ENCODE measurements at regions not wholly inside any gene's neighbourhood (a gene's known extent, or its start where the extent isn't known, plus 50 kb on each side); places are given as distances from the start of the nearest gene placed in this dataset.

GRCh38 chr12:16719713-16720416 is 113.9 kb upstream of the LMO3 start:
- no peak overlapping the region for H3K4me3 ChIP-seq
- intact Hi-C loops (cut with micrococcal nuclease) = no loop called here
- 0% methylated on average over 2 of the region's 2 CpGs for WGBS (ENCODE audit: insufficient coverage, low coverage, missing lambda C conversion rate)
- no TSS peak for BruUV-seq (replicated peaks)
- H3K36me3 ChIP-seq (ENCODE audit: control insufficient read depth, insufficient read depth, low read length) = no peaks in the 10 kb centered on the region
- H3K9ac ChIP-seq (ENCODE audit: insufficient read depth in 1 of 2, low read depth in 2 of 2, low read length in 2 of 2) = no peak overlapping the region
- no peaks in the 10 kb centered on the region for H3K4me1 ChIP-seq (replicated peaks in 1 of 2; ENCODE audit: control insufficient read depth in 2 of 2, insufficient read depth in 2 of 2, low read length in 2 of 2)
- no peak overlapping the region for H3K4me2 ChIP-seq (ENCODE audit: insufficient read depth, low read length)
- ATAC-seq (no peak), DNase-seq (ENCODE audit: extremely low read depth in 1 of 4, low spot score in 3 of 4) (no peak), FAIRE-seq (no peak)
- no peaks in the 10 kb centered on the region for H3K79me2 ChIP-seq (ENCODE audit: control insufficient read depth, insufficient read depth, low read length)
- CTCF ChIA-PET (ENCODE audit: low intra/inter-chr PET ratio) = no interaction called here
- no peaks in the 10 kb centered on the region for H3K9me1 ChIP-seq (ENCODE audit: control insufficient read depth, insufficient read depth, low read length)
- H3K27ac ChIP-seq (ENCODE audit: extremely low read depth, low read depth, low read length) = no peak overlapping the region
- H3K27me3 ChIP-seq (ENCODE audit: control insufficient read depth in 2 of 2, insufficient read depth in 2 of 2, low read length in 2 of 2) = no peaks in the 10 kb centered on the region
- no peak overlapping the region for H2AFZ ChIP-seq (ENCODE audit: low read depth, low read length)
- no peaks in the 10 kb centered on the region for H4K20me1 ChIP-seq (replicated peaks; ENCODE audit: control insufficient read depth, insufficient read depth, low read length)
- in situ Hi-C loops (cut with MboI) = no loop called here
- POLR2A ChIA-PET = no interaction called here
- no peaks in the 10 kb centered on the region for H3K9me3 ChIP-seq (replicated peaks; ENCODE audit: control insufficient read depth, insufficient read depth, low read depth, low read length)
- no peak for TF ChIP-seq STAT5A (IDR thresholded peaks at IDR 0.05; ENCODE audit: borderline replicate concordance, low read length)
- TF ChIP-seq ZNF592 (IDR thresholded peaks at IDR 0.05) = no peak
- TF ChIP-seq ZNF583 (CRISPR knock-in tag; IDR thresholded peaks at IDR 0.05) = no peak
- TF ChIP-seq ZNF75A (CRISPR knock-in tag; IDR thresholded peaks at IDR 0.05) = no peak
- TF ChIP-seq GTF2A2 (tag; IDR thresholded peaks at IDR 0.05) = no peak
- TF ChIP-seq FUS (optimal IDR thresholded peaks at IDR 0.05; ENCODE audit: low read depth, low read length) = no peak
- TF ChIP-seq TBL1XR1 (IDR thresholded peaks at IDR 0.05; ENCODE audit: low read length in 2 of 2) = no peak
- no peak for TF ChIP-seq ELF4 (CRISPR knock-in tag; IDR thresholded peaks at IDR 0.05)
- TF ChIP-seq HINFP (tag; conservative IDR thresholded peaks at IDR 0.05; ENCODE audit: low read depth) = no peak
- TF ChIP-seq ZNF217 (CRISPR knock-in tag; IDR thresholded peaks at IDR 0.05) = no peak
- TF ChIP-seq HNRNPUL1 (IDR thresholded peaks at IDR 0.05; ENCODE audit: low read length) = no peak
- no peak for TF ChIP-seq TEAD4 (IDR thresholded peaks at IDR 0.05; ENCODE audit: low read length)
- TF ChIP-seq TEAD4 (CRISPR knock-in tag; IDR thresholded peaks at IDR 0.05; ENCODE audit: borderline replicate concordance) = no peak
- TF ChIP-seq PTTG1 (tag; IDR thresholded peaks at IDR 0.05; ENCODE audit: low read depth) = no peak
- TF ChIP-seq TBP (optimal IDR thresholded peaks at IDR 0.05; ENCODE audit: low read depth, low read length) = no peak
- no peak for TF ChIP-seq ETS2 (tag; IDR thresholded peaks at IDR 0.05; ENCODE audit: borderline replicate concordance, poor library complexity, severe bottlenecking)
- TF ChIP-seq IRF1 (CRISPR knock-in tag; IDR thresholded peaks at IDR 0.05; ENCODE audit: borderline replicate concordance) = no peak
- no peak for TF ChIP-seq NCOR1 (IDR thresholded peaks at IDR 0.05)

Measured in K562 (cell line).